PC-3 (cell line): ENCODE measurements at regions not wholly inside any gene's neighbourhood (a gene's known extent, or its start where the extent isn't known, plus 50 kb on each side); places are given as distances from the start of the nearest gene placed in this dataset.

Experiments used
- ATAC-seq: fragments of 200-7000 bp; cut with Tn5 transposase; 2 replicates; pipeline ENCODE4 v1.9.1; 2020; ENCODE audit warnings: mild to moderate bottlenecking, moderate library complexity
- BruUV-seq: library from RNA; stranded (reverse); fragments of 400-500 nt; replicated peaks from 2 replicates; lab custom pipeline; 2021; lab: Mats Ljungman, UMichigan
- CTCF ChIA-PET: fragments of 300-600 bp; sonication (Branson Sonifier 250); formaldehyde crosslinking; loops from one replicate; lab custom pipeline; 2022; ENCODE audit warnings: antibody characterized with exemption; lab: Charles Lee
- POLR2A ChIA-PET: fragments of 300-600 bp; sonication (Branson Sonifier 250); formaldehyde crosslinking; loops from one replicate; lab custom pipeline; 2022; ENCODE audit warnings: antibody characterized with exemption; ENCODE audit not compliant: unreplicated experiment; lab: Charles Lee
- DNase-seq: peaks from one replicate; pipeline ENCODE4 v3.0.0-alpha.2; 2015
- H2AFZ ChIP-seq: fragments of 300-600 bp; sonication (generic); 2 replicates; pipeline ENCODE4 v1.6.0; 2016; ENCODE audit warnings: antibody characterized with exemption, low read length
- H3F3A ChIP-seq: fragments of 300-600 bp; sonication (generic); one replicate; pipeline ENCODE4 v1.6.0; 2017; ENCODE audit warnings: antibody characterized with exemption, low read length, control low read depth, mild to moderate bottlenecking; ENCODE audit not compliant: unreplicated experiment
- H3K27ac ChIP-seq: fragments of 300-600 bp; sonication (generic); 2 replicates; pipeline ENCODE4 v1.5.1; 2016; ENCODE audit warnings: mild to moderate bottlenecking, low read length
- H3K27me3 ChIP-seq: fragments of 300-600 bp; sonication (generic); 2 replicates; pipeline ENCODE4 v1.6.1; 2016; ENCODE audit warnings: low read length, mixed read lengths
- H3K36me3 ChIP-seq: fragments of 300-600 bp; sonication (generic); 2 replicates; pipeline ENCODE4 v1.6.1; 2016; ENCODE audit warnings: low read depth, mixed run types, low read length, mixed read lengths
- H3K4me1 ChIP-seq: fragments of 300-600 bp; sonication (generic); 2 replicates; pipeline ENCODE4 v1.5.1; 2016; ENCODE audit warnings: low read length; ENCODE audit not compliant: insufficient read depth
- H3K4me2 ChIP-seq: fragments of 300-600 bp; sonication (generic); 2 replicates; pipeline ENCODE4 v1.6.0; 2016; ENCODE audit warnings: low read length
- H3K4me3 ChIP-seq: fragments of 300-600 bp; sonication (generic); 2 replicates; pipeline ENCODE4 v1.5.1; 2016; ENCODE audit warnings: mild to moderate bottlenecking, low read length, mixed read lengths
- H3K79me2 ChIP-seq: fragments of 300-600 bp; sonication (generic); 2 replicates; pipeline ENCODE4 v1.6.1; 2017; ENCODE audit warnings: low read length, mixed read lengths
- H3K9ac ChIP-seq: fragments of 300-600 bp; sonication (generic); 2 replicates; pipeline ENCODE4 v1.6.0; 2016; ENCODE audit warnings: mild to moderate bottlenecking, low read length
- H3K9me2 ChIP-seq: fragments of 300-600 bp; sonication (generic); replicated peaks from 2 replicates; pipeline ENCODE4 v1.6.1; 2016; ENCODE audit warnings: mixed run types, low read length, mixed read lengths
- H3K9me3 ChIP-seq: fragments of 300-600 bp; sonication (generic); 2 replicates; pipeline ENCODE4 v1.6.1; 2016; ENCODE audit warnings: low read length, mixed read lengths
- H4K20me1 ChIP-seq: fragments of 300-600 bp; sonication (generic); 2 replicates; pipeline ENCODE4 v1.6.1; 2016; ENCODE audit warnings: low read length, mixed read lengths
- CTCF ChIP-seq: fragments of 300-600 bp; sonication (generic); conservative IDR thresholded peaks from 2 replicates; pipeline ENCODE4 v1.5.1; 2017; ENCODE audit warnings: antibody characterized with exemption, low read depth, mild to moderate bottlenecking, low read length
- EZH2 ChIP-seq: fragments of 300-600 bp; sonication (generic); IDR thresholded peaks from one replicate; pipeline ENCODE4 v1.6.1; 2017; ENCODE audit warnings: antibody characterized with exemption, mild to moderate bottlenecking, low read length; ENCODE audit not compliant: unreplicated experiment
- EZH2phosphoT487 ChIP-seq: fragments of 300-600 bp; sonication (generic); IDR thresholded peaks from 2 replicates; pipeline ENCODE4 v1.6.1; 2018; ENCODE audit warnings: mild to moderate bottlenecking, antibody characterized with exemption, low read length, borderline replicate concordance
- intact Hi-C: fragments of 100-400 bp; cut with micrococcal nuclease; formaldehyde crosslinking; loops from 2 replicates; pipeline ENCODE4 v1.9.0; 2023

DNA sequence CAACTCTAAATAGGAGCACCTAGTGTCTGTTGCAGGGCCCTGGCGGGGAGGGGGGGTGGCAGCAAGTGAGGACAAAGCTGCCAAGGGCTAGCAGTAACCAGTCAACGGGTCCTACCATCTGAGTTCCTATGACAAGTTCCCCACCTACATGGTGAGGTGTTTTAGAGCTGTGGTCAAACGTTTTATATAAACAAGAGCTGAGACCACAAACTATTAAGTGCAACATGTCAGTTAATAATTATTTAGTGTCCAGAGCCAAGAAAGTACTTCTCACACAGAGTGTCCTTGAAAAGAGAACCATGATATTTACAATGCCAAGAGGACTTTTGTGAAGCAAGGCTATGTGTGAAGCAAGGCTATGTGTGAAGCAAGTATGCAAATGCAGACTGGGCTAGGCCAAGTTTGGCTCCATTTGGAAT, 434.7 kb downstream of the TNS3 start:
- TF ChIP-seq CTCF (no peak), EZH2phosphoT487 (no peak), EZH2 (no peak)
- Histone ChIP-seq H3K79me2 (no peaks in the 10 kb centered on the region), H3K27me3 (peaks cover 22% of the 10 kb centered on the region), H2AFZ (no peak overlapping the region), H4K20me1 (no peaks in the 10 kb centered on the region), H3K4me2 (no peak overlapping the region), H3F3A (no peaks in the 10 kb centered on the region), H3K9me3 (no peaks in the 10 kb centered on the region), H3K4me3 (no peak overlapping the region), H3K27ac (no peak overlapping the region), H3K36me3 (no peaks in the 10 kb centered on the region), H3K4me1 (no peaks in the 10 kb centered on the region), H3K9ac (no peak overlapping the region), H3K9me2 (no peaks in the 10 kb centered on the region)
- ATAC-seq (no peak), DNase-seq (no peak)
- no TSS peak for BruUV-seq
- intact Hi-C loops, result no loop called here
- ChIA-PET POLR2A (no interaction called here), CTCF (no interaction called here)

DNA sequence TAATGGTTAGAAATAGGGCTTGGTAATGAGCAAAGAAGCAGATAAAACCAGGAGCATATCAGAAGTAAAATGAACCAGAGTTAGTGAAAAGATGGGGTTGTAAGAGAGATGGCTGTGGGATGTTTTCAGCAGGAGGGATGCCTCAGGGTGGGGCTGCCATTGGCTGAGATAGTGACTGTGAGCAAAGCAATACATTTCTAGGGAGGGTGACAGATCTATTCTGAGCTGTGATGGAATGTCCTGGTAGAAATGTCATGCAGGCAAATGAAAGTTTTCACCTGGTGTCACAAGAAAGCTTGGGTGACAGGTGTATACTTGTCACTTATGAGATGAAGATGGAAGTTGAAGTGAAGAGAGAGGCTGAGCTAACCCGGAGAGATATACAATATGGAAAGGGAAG, 435.9 kb downstream of the TNS3 start:
- Histone ChIP-seq H3K4me3 (no peak overlapping the region), H3K36me3 (no peaks in the 10 kb centered on the region), H3K27ac (no peak overlapping the region), H3F3A (no peaks in the 10 kb centered on the region), H2AFZ (no peak overlapping the region), H3K79me2 (no peaks in the 10 kb centered on the region), H3K4me1 (no peaks in the 10 kb centered on the region), H3K9me2 (no peaks in the 10 kb centered on the region), H3K9ac (no peak overlapping the region), H4K20me1 (no peaks in the 10 kb centered on the region), H3K27me3 (peaks cover 30% of the 10 kb centered on the region), H3K9me3 (no peaks in the 10 kb centered on the region), H3K4me2 (no peak overlapping the region)
- intact Hi-C loops, result no loop called here
- ATAC-seq, result no peak
- no peak for TF ChIP-seq CTCF
- TF ChIP-seq EZH2, result no peak
- no peak for TF ChIP-seq EZH2phosphoT487
- BruUV-seq, result no TSS peak
- CTCF ChIA-PET, result no interaction called here
- no peak for DNase-seq
- POLR2A ChIA-PET, result no interaction called here

DNA sequence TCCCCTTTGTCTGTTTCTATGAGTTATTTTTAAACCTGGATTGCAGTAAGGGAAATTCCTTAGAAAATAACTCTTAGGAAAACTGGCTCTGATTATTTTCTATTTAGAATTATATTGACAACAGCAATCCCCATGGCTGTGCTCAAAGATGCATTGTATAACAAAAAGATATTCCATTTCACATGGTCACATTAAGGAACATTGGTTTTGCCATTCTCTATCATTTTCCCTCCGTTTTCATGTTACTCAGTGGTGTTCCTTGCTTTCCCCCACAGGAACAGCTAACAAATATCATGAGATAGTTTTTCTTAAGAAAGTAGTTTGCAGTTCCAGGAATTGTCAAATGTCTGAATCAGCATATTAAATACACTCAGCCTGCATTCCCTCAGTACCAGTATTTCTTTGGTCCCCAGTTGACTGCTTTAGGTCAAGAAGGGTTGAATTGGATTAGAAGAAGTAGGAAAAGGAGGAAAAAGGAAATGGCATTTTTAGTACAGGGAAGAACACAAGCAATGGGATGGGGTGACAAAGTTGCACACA, 436.7 kb downstream of the TNS3 start:
- intact Hi-C loops, result no loop called here
- CTCF ChIA-PET, result no interaction called here
- Histone ChIP-seq H3K36me3 (no peaks in the 10 kb centered on the region), H2AFZ (no peak overlapping the region), H3K4me3 (no peak overlapping the region), H3K27ac (no peak overlapping the region), H3K9me2 (no peaks in the 10 kb centered on the region), H4K20me1 (no peaks in the 10 kb centered on the region), H3K4me1 (no peaks in the 10 kb centered on the region), H3K79me2 (no peaks in the 10 kb centered on the region), H3F3A (no peaks in the 10 kb centered on the region), H3K9me3 (no peaks in the 10 kb centered on the region), H3K4me2 (no peak overlapping the region), H3K27me3 (peaks cover 37% of the 10 kb centered on the region), H3K9ac (no peak overlapping the region)
- POLR2A ChIA-PET, result no interaction called here
- TF ChIP-seq CTCF (no peak), EZH2 (no peak), EZH2phosphoT487 (no peak)
- no peak for DNase-seq
- BruUV-seq, result no TSS peak
- no peak for ATAC-seq
